Osteoblast (primary cell): ENCODE measurements at regions not wholly inside any gene's neighbourhood (a gene's known extent, or its start where the extent isn't known, plus 50 kb on each side); places are given as distances from the start of the nearest gene placed in this dataset.

Experiments
- DNase-seq: peaks from one replicate; pipeline ENCODE4 v3.0.0; 2011; ENCODE audit warnings: low spot score, mixed read lengths; ENCODE audit not compliant: insufficient read length; ENCODE audit errors: missing footprints
- H2AFZ ChIP-seq: 2 replicates; pipeline ENCODE4 v1.6.0; 2011; ENCODE audit warnings: mild to moderate bottlenecking, low read length
- H3K27ac ChIP-seq: 2 replicates; pipeline ENCODE4 v1.5.1; 2011; ENCODE audit warnings: mild to moderate bottlenecking, low read depth, low read length, moderate library complexity
- H3K27me3 ChIP-seq: 2 replicates; pipeline ENCODE4 v1.6.0; 2012; ENCODE audit warnings: mild to moderate bottlenecking, control low read depth, inconsistent platforms, low read length, moderate library complexity; ENCODE audit not compliant: insufficient read depth
- H3K36me3 ChIP-seq: 2 replicates; pipeline ENCODE4 v1.5.1; 2011; ENCODE audit warnings: mild to moderate bottlenecking, low read length, control low read depth, moderate library complexity; ENCODE audit not compliant: insufficient read depth
- H3K4me1 ChIP-seq: 2 replicates; pipeline ENCODE4 v1.5.1; 2011; ENCODE audit warnings: mild to moderate bottlenecking, low read length, control low read depth, moderate library complexity; ENCODE audit not compliant: insufficient read depth
- H3K4me2 ChIP-seq: 2 replicates; pipeline ENCODE4 v1.6.0; 2011; ENCODE audit warnings: mild to moderate bottlenecking, low read length; ENCODE audit not compliant: insufficient read depth
- H3K4me3 ChIP-seq: fragments of 200-600 bp; sonication (generic); 3 replicates; pipeline ENCODE4 v1.5.1; 2012; ENCODE audit warnings: mild to moderate bottlenecking, low read length, inconsistent platforms; ENCODE audit not compliant: insufficient read depth
- H3K79me2 ChIP-seq: 2 replicates; pipeline ENCODE4 v1.6.0; 2012; ENCODE audit warnings: mild to moderate bottlenecking, low read length, control low read depth, inconsistent platforms; ENCODE audit not compliant: insufficient read depth
- H3K9me3 ChIP-seq: 2 replicates; pipeline ENCODE4 v1.5.1; 2011; ENCODE audit warnings: low read depth, low read length, control low read depth
- H4K20me1 ChIP-seq: 2 replicates; pipeline ENCODE4 v1.6.0; 2012; ENCODE audit warnings: mild to moderate bottlenecking, low read length, control low read depth; ENCODE audit not compliant: insufficient read depth
- CTCF ChIP-seq: IDR thresholded peaks from 2 replicates; pipeline ENCODE4 v1.5.1; 2011; ENCODE audit warnings: mild to moderate bottlenecking, low read depth, low read length, moderate library complexity; ENCODE audit errors: extremely low read depth

- Histone ChIP-seq H3K4me1 (no peaks in the 10 kb centered on the region), H3K9me3 (no peaks in the 10 kb centered on the region), H3K4me3 (no peak overlapping the region), H3K36me3 (no peaks in the 10 kb centered on the region), H2AFZ (no peak overlapping the region), H3K79me2 (no peaks in the 10 kb centered on the region), H3K27ac (no peak overlapping the region), H3K4me2 (no peak overlapping the region), H4K20me1 (no peaks in the 10 kb centered on the region), H3K27me3 (no peaks in the 10 kb centered on the region)
- TF ChIP-seq CTCF: no peak
- no peak for DNase-seq
These were observed 119.5 kb downstream of the TBX19 start for GRCh38 chr1:168400139-168400538.

GRCh38 chr1:168397806-168398205 lies 117.1 kb downstream of the TBX19 start:
- H3K79me2 ChIP-seq: no peaks in the 10 kb centered on the region
- no peak overlapping the region for H3K27ac ChIP-seq
- DNase-seq: no peak
- no peak overlapping the region for H2AFZ ChIP-seq
- no peaks in the 10 kb centered on the region for H3K36me3 ChIP-seq
- H3K4me3 ChIP-seq: no peak overlapping the region
- no peak overlapping the region for H3K4me2 ChIP-seq
- no peaks in the 10 kb centered on the region for H3K4me1 ChIP-seq
- TF ChIP-seq CTCF: no peak
- H3K27me3 ChIP-seq: no peaks in the 10 kb centered on the region
- no peaks in the 10 kb centered on the region for H4K20me1 ChIP-seq
- no peaks in the 10 kb centered on the region for H3K9me3 ChIP-seq

GRCh38 chr1:168396940-168397684 lies 116.4 kb downstream of the TBX19 start:
- H3K36me3 ChIP-seq: no peaks in the 10 kb centered on the region
- no peak overlapping the region for H3K27ac ChIP-seq
- H4K20me1 ChIP-seq: no peaks in the 10 kb centered on the region
- no peaks in the 10 kb centered on the region for H3K9me3 ChIP-seq
- no peaks in the 10 kb centered on the region for H3K27me3 ChIP-seq
- no peak for TF ChIP-seq CTCF
- no peak for DNase-seq
- no peak overlapping the region for H3K4me3 ChIP-seq
- no peak overlapping the region for H3K4me2 ChIP-seq
- H3K4me1 ChIP-seq: no peaks in the 10 kb centered on the region
- no peaks in the 10 kb centered on the region for H3K79me2 ChIP-seq
- no peak overlapping the region for H2AFZ ChIP-seq

- Histone ChIP-seq H3K4me2 (no peak overlapping the region), H2AFZ (no peak overlapping the region), H3K27me3 (no peaks in the 10 kb centered on the region), H3K36me3 (no peaks in the 10 kb centered on the region), H3K4me3 (no peak overlapping the region), H3K4me1 (no peaks in the 10 kb centered on the region), H4K20me1 (no peaks in the 10 kb centered on the region), H3K27ac (no peak overlapping the region), H3K9me3 (no peaks in the 10 kb centered on the region), H3K79me2 (no peaks in the 10 kb centered on the region)
- TF ChIP-seq CTCF: no peak
- DNase-seq: no peak
These were observed 115.8 kb downstream of the TBX19 start for GRCh38 chr1:168396508-168396907.
